Right lobe of liver (tissue), 4 donors: ENCODE measurements at regions not wholly inside any gene's neighbourhood (a gene's known extent, or its start where the extent isn't known, plus 50 kb on each side); places are given as distances from the start of the nearest gene placed in this dataset.

ENCODE experiments used
- CTCF ChIP-seq, 4 donors: fragments of 200-600 bp in 3 of 4; fragments of 450-650 bp in 1 of 4; IDR thresholded peaks; one replicate each; pipeline versions ENCODE4 v1.5.1 to v1.8.0; 2016 to 2022; ENCODE audit warnings: antibody characterized with exemption in 4 of 4, mild to moderate bottlenecking in 2 of 4
- POLR2A ChIP-seq: fragments of 450-650 bp; IDR thresholded peaks from one replicate; pipeline ENCODE4 v1.6.1; 2017; ENCODE audit warnings: antibody characterized with exemption, mild to moderate bottlenecking
- donor health status: DM: no; HTN: no; CAD: no.
- donor health status: DM: no; HTN: no; CAD: no.
- donor health status: DM: no; HTN: yes; CAD: no.

DNA sequence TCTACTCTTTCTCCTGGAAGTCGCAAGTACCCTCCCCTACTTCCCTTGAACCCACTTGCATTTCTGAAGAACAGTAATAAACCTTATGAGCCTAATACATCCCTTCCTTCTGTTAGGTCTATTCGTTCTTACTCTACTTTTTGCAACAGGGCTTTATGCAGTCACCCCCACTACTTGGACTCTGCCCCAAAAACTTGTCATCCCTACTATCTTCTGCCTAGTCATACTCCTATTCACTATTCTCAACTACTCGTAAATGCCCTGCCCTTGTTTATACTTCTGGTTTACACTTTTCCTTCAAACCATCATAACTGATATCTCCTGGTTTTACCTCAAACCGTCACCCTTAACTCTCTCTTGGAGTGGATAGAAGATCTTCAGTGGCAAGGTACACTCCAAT, 55.2 kb upstream of the SLIT2 start:
- TF ChIP-seq POLR2A (no peak), CTCF (IDR thresholded peaks at IDR 0.05) (no peak)
